Loucy (cell line): ENCODE measurements at regions not wholly inside any gene's neighbourhood (a gene's known extent, or its start where the extent isn't known, plus 50 kb on each side); places are given as distances from the start of the nearest gene placed in this dataset.

Experiments
- H2AFZ ChIP-seq: fragments of 200-600 bp; sonication (generic); 2 replicates; pipeline ENCODE4 v1.6.0; 2016; ENCODE audit warnings: antibody characterized with exemption, mild to moderate bottlenecking, low read length, moderate library complexity
- H3F3A ChIP-seq: fragments of 200-600 bp; 2 replicates; pipeline ENCODE4 v1.6.0; 2016; ENCODE audit warnings: antibody characterized with exemption, low read depth, mild to moderate bottlenecking
- H3K27me3 ChIP-seq: fragments of 200-600 bp; sonication (generic); 2 replicates; pipeline ENCODE4 v1.6.1; 2014; ENCODE audit warnings: low read length, mild to moderate bottlenecking; ENCODE audit not compliant: insufficient read depth, poor library complexity, severe bottlenecking
- H3K36me3 ChIP-seq: fragments of 200-600 bp; sonication (generic); 2 replicates; pipeline ENCODE4 v1.6.1; 2016; ENCODE audit warnings: low read length; ENCODE audit not compliant: insufficient read depth
- H3K4me1 ChIP-seq: fragments of 200-600 bp; sonication (generic); 2 replicates; pipeline ENCODE4 v1.5.1; 2014; ENCODE audit warnings: low read length, mild to moderate bottlenecking; ENCODE audit not compliant: insufficient read depth, poor library complexity, severe bottlenecking
- H3K4me2 ChIP-seq: fragments of 200-600 bp; sonication (generic); 2 replicates; pipeline ENCODE4 v1.6.0; 2014; ENCODE audit warnings: antibody characterized with exemption, low read length, low read depth, mild to moderate bottlenecking; ENCODE audit not compliant: poor library complexity, severe bottlenecking
- H3K4me3 ChIP-seq: fragments of 200-600 bp; sonication (generic); 2 replicates; pipeline ENCODE4 v1.5.1; 2014; ENCODE audit warnings: low read length, mild to moderate bottlenecking, mixed read lengths; ENCODE audit not compliant: poor library complexity, severe bottlenecking
- H3K79me2 ChIP-seq: fragments of 200-600 bp; sonication (generic); 2 replicates; pipeline ENCODE4 v1.6.1; 2014; ENCODE audit warnings: low read length; ENCODE audit not compliant: insufficient read depth
- H3K9ac ChIP-seq: fragments of 200-600 bp; sonication (generic); 2 replicates; pipeline ENCODE4 v1.6.0; 2014; ENCODE audit warnings: mild to moderate bottlenecking, low read depth, low read length, moderate library complexity; ENCODE audit not compliant: poor library complexity, severe bottlenecking
- H3K9me2 ChIP-seq: fragments of 200-600 bp; sonication (generic); replicated peaks from 2 replicates; pipeline ENCODE4 v1.6.1; 2016; ENCODE audit warnings: low read depth, low read length, mixed read lengths
- H3K9me3 ChIP-seq: fragments of 200-600 bp; sonication (generic); 2 replicates; pipeline ENCODE4 v1.6.1; 2014; ENCODE audit warnings: mild to moderate bottlenecking, antibody characterized with exemption, low read length, low read depth; ENCODE audit not compliant: insufficient read depth
- H4K20me1 ChIP-seq: fragments of 200-600 bp; sonication (generic); 2 replicates; pipeline ENCODE4 v1.6.0; 2014; ENCODE audit warnings: antibody characterized with exemption, low read length, mild to moderate bottlenecking; ENCODE audit not compliant: insufficient read depth, poor library complexity, severe bottlenecking
- EZH2phosphoT487 ChIP-seq: fragments of 200-600 bp; IDR thresholded peaks from 2 replicates; pipeline ENCODE4 v1.6.1; 2018; ENCODE audit warnings: antibody characterized with exemption, mild to moderate bottlenecking, moderate library complexity, borderline replicate concordance
- TF ChIP-seq, protein P1 (sequence below): fragments of 200-600 bp; sonication (generic); conservative IDR thresholded peaks from 2 replicates; pipeline ENCODE4 v1.5.1; 2014; ENCODE audit warnings: mild to moderate bottlenecking, antibody characterized with exemption, low read length

DNA sequence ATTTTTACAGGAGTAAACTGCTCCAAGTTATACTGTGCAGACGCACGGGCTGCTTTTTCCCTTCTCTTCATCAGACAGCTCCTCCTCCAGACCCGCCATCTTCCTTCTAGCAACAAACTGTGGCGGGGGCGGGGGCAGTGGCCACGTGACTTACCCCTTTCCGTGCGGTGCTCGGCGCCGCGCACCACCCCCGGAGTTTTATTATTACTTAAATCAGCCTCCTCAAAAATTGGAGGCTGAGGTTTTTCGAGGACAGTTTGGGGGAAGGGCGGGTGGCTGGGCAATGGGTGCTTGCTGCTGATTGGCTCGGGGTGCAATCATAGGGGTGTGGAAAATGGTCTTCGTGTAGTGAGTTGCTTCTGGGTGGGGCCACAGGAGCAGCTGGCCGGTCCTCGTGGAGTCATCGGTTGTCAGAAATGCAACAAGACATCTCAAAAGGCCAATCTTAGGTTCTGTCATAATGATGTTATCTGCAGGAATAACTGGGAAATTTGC lies 77.1 kb upstream of the MFGE8 start:
- Histone ChIP-seq H3K9me3 (no peaks in the 10 kb centered on the region), H2AFZ (no peak overlapping the region), H3K4me2 (no peak overlapping the region)

DNA sequence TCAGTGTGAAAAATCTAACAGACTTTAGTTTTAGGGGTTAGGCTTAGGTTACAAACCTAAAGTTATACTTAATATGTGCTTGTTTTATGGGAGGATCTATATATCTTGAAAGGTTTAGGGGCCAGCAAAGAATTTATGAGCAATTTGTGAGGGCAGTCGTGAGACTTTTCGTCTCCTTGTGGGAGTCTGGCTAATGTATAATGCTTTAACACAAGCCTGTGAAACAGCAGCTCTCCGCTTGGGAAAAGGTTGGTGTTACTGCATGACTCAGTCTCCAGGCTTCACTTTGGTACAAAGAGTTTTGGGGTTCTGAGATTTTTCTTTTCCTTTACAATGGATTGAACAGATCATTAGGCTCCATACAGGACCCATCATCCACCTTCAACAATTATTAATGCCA lies 79.0 kb upstream of the MFGE8 start:
- Histone ChIP-seq H3K36me3 (no peaks in the 10 kb centered on the region), H3K9me3 (no peaks in the 10 kb centered on the region), H3K9me2 (no peaks in the 10 kb centered on the region), H3K4me3 (no peak overlapping the region), H3K79me2 (no peaks in the 10 kb centered on the region), H3K27me3 (no peaks in the 10 kb centered on the region), H3F3A (no peaks in the 10 kb centered on the region), H2AFZ (no peak overlapping the region), H3K9ac (no peak overlapping the region), H4K20me1 (no peaks in the 10 kb centered on the region), H3K4me1 (no peaks in the 10 kb centered on the region), H3K4me2 (no peak overlapping the region)
- TF ChIP-seq, protein P1, sequence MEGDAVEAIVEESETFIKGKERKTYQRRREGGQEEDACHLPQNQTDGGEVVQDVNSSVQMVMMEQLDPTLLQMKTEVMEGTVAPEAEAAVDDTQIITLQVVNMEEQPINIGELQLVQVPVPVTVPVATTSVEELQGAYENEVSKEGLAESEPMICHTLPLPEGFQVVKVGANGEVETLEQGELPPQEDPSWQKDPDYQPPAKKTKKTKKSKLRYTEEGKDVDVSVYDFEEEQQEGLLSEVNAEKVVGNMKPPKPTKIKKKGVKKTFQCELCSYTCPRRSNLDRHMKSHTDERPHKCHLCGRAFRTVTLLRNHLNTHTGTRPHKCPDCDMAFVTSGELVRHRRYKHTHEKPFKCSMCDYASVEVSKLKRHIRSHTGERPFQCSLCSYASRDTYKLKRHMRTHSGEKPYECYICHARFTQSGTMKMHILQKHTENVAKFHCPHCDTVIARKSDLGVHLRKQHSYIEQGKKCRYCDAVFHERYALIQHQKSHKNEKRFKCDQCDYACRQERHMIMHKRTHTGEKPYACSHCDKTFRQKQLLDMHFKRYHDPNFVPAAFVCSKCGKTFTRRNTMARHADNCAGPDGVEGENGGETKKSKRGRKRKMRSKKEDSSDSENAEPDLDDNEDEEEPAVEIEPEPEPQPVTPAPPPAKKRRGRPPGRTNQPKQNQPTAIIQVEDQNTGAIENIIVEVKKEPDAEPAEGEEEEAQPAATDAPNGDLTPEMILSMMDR = no peak
- TF ChIP-seq EZH2phosphoT487 = no peak

More for the DNA sequence above, 77.1 kb upstream of the MFGE8 start:
- no peak for TF ChIP-seq EZH2phosphoT487
- TF ChIP-seq, protein P1 = no peak
- no peak overlapping the region for H3K9ac ChIP-seq
- no peaks in the 10 kb centered on the region for H3K79me2 ChIP-seq
- H3F3A ChIP-seq = no peaks in the 10 kb centered on the region
- H3K36me3 ChIP-seq = no peaks in the 10 kb centered on the region
- no peaks in the 10 kb centered on the region for H3K9me2 ChIP-seq
- no peaks in the 10 kb centered on the region for H4K20me1 ChIP-seq
- no peak overlapping the region for H3K4me3 ChIP-seq
- no peaks in the 10 kb centered on the region for H3K4me1 ChIP-seq
- H3K27me3 ChIP-seq = no peaks in the 10 kb centered on the region

DNA sequence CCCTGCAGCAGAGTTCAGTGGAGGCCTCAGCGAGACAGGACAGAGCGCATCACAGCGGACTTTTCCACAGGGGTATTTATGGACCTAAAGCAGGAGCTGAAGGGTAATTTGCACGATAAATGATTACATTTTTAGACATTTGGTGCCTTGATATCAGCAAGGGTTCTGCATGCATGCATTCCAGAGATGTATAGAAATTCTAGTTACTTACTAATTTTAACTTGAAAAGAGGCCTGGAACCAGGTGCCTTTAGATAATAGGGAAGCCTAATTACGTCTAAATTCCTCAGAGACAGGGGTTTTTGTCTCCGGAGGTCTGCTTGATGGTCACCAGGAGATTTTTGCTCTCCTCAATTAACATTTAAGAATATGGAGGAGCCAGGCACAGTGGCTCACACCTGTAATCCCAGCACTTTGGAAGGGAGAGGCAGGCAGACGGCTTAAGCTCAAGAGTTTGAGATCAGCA lies 79.8 kb upstream of the MFGE8 start:
- Histone ChIP-seq H3K4me3 (no peak overlapping the region), H3F3A (no peaks in the 10 kb centered on the region), H2AFZ (no peak overlapping the region), H3K36me3 (no peaks in the 10 kb centered on the region), H3K4me1 (no peaks in the 10 kb centered on the region), H3K27me3 (no peaks in the 10 kb centered on the region), H3K9ac (no peak overlapping the region), H3K9me2 (no peaks in the 10 kb centered on the region), H4K20me1 (no peaks in the 10 kb centered on the region), H3K4me2 (no peak overlapping the region), H3K9me3 (no peaks in the 10 kb centered on the region), H3K79me2 (no peaks in the 10 kb centered on the region)
- no peak for TF ChIP-seq EZH2phosphoT487
- TF ChIP-seq, protein P1 = no peak
